Karpas-422 (cell line): ENCODE measurements at regions not wholly inside any gene's neighbourhood (a gene's known extent, or its start where the extent isn't known, plus 50 kb on each side); places are given as distances from the start of the nearest gene placed in this dataset.
"Not testable (repeated sequence)": the region's sequence is repeated elsewhere in the genome, so short reads cannot be mapped to it uniquely, and the experiment has no call there.

Source experiments
- DNase-seq: peaks from one replicate; pipeline ENCODE4 v3.0.0-alpha.2; 2015
- H2AFZ ChIP-seq: fragments of 200-600 bp; sonication (generic); 2 replicates; pipeline ENCODE4 v1.6.1; 2014; ENCODE audit warnings: antibody characterized with exemption, low read length, mixed read lengths
- H3K27ac ChIP-seq: fragments of 200-600 bp; sonication (generic); 2 replicates; pipeline ENCODE4 v1.5.1; 2014; ENCODE audit warnings: mild to moderate bottlenecking, low read length, moderate library complexity
- H3K27me3 ChIP-seq: fragments of 200-600 bp; sonication (generic); 2 replicates; pipeline ENCODE4 v1.6.1; 2014; ENCODE audit warnings: low read length, mixed read lengths
- H3K36me3 ChIP-seq: fragments of 200-600 bp; sonication (generic); 2 replicates; pipeline ENCODE4 v1.6.1; 2014; ENCODE audit warnings: low read length, mixed read lengths; ENCODE audit not compliant: insufficient read depth
- H3K4me1 ChIP-seq: fragments of 200-600 bp; sonication (generic); 2 replicates; pipeline ENCODE4 v1.6.1; 2014; ENCODE audit warnings: mild to moderate bottlenecking, low read length, mixed read lengths
- H3K4me2 ChIP-seq: fragments of 200-600 bp; sonication (generic); 2 replicates; pipeline ENCODE4 v1.6.1; 2014; ENCODE audit warnings: low read length, low read depth, mild to moderate bottlenecking; ENCODE audit not compliant: poor library complexity, severe bottlenecking
- H3K4me3 ChIP-seq: fragments of 200-600 bp; sonication (generic); 2 replicates; pipeline ENCODE4 v1.5.1; 2014; ENCODE audit warnings: mild to moderate bottlenecking, antibody characterized with exemption, low read length, mixed read lengths
- H3K79me2 ChIP-seq: fragments of 200-600 bp; sonication (generic); 2 replicates; pipeline ENCODE4 v1.6.1; 2014; ENCODE audit warnings: mild to moderate bottlenecking, low read length, mixed read lengths
- H3K9ac ChIP-seq: fragments of 200-600 bp; sonication (generic); 2 replicates; pipeline ENCODE4 v1.6.0; 2014; ENCODE audit warnings: low read length
- H3K9me2 ChIP-seq: fragments of 200-600 bp; sonication (generic), shearing (Covaris generic); replicated peaks from 2 replicates; pipeline ENCODE4 v1.6.0; 2014; ENCODE audit warnings: mild to moderate bottlenecking, low read length, moderate library complexity; ENCODE audit not compliant: insufficient read depth
- H3K9me3 ChIP-seq: fragments of 300-700, 200-600 bp; sonication (generic); 2 replicates; pipeline ENCODE4 v1.6.1; 2014; ENCODE audit warnings: low read length, mixed read lengths
- H4K20me1 ChIP-seq: fragments of 200-600 bp; sonication (generic); 2 replicates; pipeline ENCODE4 v1.6.1; 2014; ENCODE audit warnings: mild to moderate bottlenecking, antibody characterized with exemption, low read length, low read depth; ENCODE audit not compliant: insufficient read depth

DNA sequence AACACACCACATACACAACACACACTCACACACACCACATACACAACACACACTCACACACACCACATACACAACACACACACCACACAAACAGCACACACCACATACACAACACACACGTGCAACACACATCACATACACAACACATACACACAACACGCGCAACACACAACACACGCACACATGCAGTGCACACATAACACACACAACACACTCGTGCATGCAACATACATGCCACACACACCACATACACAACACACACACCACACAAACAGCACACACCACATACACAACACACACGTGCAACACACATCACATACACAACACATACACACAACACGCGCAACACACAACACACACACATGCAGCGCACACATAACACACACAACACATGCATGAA lies 192.8 kb downstream of the C16orf95 start:
- not testable (repeated sequence) for H3K79me2 ChIP-seq, H3K27ac ChIP-seq, H3K9me3 ChIP-seq

DNA sequence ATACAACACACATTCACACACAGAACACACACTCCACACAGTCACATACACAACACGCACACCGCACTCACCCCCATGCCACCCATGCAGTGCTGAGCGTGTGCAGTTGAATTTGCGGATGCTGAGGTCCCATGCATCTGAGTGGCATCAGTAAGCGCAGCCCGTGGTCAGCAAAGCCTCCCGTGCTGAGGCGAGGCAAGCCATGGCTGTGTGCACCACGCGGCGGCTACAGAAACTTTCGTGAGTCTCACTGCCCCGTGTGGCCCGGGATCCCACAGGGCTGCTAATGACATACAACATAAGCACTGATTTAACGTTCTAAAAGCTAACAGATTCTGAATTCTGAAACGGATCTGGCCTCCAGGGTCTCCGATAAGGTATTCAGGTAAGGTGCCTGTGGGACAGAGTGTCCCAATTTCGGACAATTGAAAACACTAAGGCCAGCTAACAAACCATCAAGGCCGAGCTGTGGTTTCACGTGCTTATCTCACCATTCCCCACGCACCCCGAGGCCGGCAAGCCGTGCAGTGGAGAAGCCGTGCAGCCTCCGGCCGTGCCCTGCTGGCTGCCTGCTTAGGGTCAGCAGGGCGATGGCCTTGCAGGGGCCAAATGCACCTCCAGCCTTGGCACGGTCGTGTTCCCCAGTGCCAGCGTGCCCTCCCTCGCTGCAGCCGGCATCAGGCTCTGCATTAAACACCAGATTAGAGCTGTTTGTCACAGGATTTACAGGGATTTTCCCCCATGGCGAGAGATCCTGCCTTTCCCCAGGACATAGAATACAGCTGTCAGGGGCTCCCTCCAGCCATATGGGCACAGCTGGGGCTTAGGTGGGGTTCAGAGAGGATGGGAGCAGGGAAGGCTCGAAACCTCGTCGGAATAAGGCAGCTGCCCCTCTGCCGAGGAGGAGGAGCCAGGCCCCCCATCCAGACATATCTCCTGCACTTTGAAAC lies 191.7 kb downstream of the C16orf95 start:
- no peaks in the 10 kb centered on the region for H3K36me3 ChIP-seq
- no peaks in the 10 kb centered on the region for H3K27me3 ChIP-seq
- H3K4me1 ChIP-seq = no peaks in the 10 kb centered on the region
- H3K9ac ChIP-seq = no peak overlapping the region
- no peak overlapping the region for H3K4me2 ChIP-seq
- no peaks in the 10 kb centered on the region for H3K79me2 ChIP-seq
- no peak overlapping the region for H3K27ac ChIP-seq
- no peaks in the 10 kb centered on the region for H4K20me1 ChIP-seq
- H3K9me2 ChIP-seq = no peaks in the 10 kb centered on the region
- H3K4me3 ChIP-seq = no peak overlapping the region
- H2AFZ ChIP-seq = no peak overlapping the region
- H3K9me3 ChIP-seq = no peaks in the 10 kb centered on the region
- no peak for DNase-seq

More for the DNA sequence above, 192.8 kb downstream of the C16orf95 start:
- not testable (repeated sequence) for H4K20me1 ChIP-seq, H3K4me3 ChIP-seq, H3K4me2 ChIP-seq, H3K9me2 ChIP-seq, H3K27me3 ChIP-seq, H2AFZ ChIP-seq, H3K9ac ChIP-seq, H3K4me1 ChIP-seq, H3K36me3 ChIP-seq, DNase-seq

GRCh38 chr16:87126403-87127025 lies 190.7 kb downstream of the C16orf95 start:
- DNase-seq = no peak
- Histone ChIP-seq H3K9ac (no peak overlapping the region), H3K79me2 (no peaks in the 10 kb centered on the region), H2AFZ (no peak overlapping the region), H3K36me3 (no peaks in the 10 kb centered on the region), H3K9me3 (no peaks in the 10 kb centered on the region), H4K20me1 (no peaks in the 10 kb centered on the region), H3K27me3 (no peaks in the 10 kb centered on the region), H3K9me2 (no peaks in the 10 kb centered on the region), H3K4me2 (no peak overlapping the region), H3K27ac (no peak overlapping the region), H3K4me1 (no peaks in the 10 kb centered on the region), H3K4me3 (no peak overlapping the region)

- Histone ChIP-seq H3K36me3 (no peaks in the 10 kb centered on the region), H3K9ac (no peak overlapping the region)
Measured at GRCh38 chr16:87127061-87127765, 190.0 kb downstream of the C16orf95 start.

DNA sequence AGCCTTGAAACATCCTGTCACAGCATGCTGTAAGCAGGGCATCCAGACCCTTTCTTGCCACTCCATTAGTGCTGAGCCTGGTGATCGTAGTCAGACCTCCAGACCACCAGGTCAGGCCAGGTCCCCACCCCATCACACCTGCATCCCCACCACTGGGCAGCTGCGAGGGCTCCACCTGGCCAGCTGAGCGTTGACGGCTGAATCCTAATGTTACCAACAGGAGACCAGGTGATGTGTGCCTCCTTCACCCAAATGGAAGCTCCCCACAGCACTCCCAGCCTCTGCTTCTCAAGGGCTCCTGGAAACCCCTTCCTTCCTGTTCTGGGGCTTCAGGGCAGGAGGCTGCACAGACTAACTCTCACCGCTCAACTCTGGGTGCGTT lies 189.4 kb downstream of the C16orf95 start:
- no peak overlapping the region for H3K27ac ChIP-seq
- no peaks in the 10 kb centered on the region for H3K9me2 ChIP-seq
- DNase-seq = no peak
- no peak overlapping the region for H3K9ac ChIP-seq
- no peaks in the 10 kb centered on the region for H3K4me1 ChIP-seq
- no peaks in the 10 kb centered on the region for H4K20me1 ChIP-seq
- no peak overlapping the region for H3K4me3 ChIP-seq
- no peaks in the 10 kb centered on the region for H3K36me3 ChIP-seq
- no peak overlapping the region for H2AFZ ChIP-seq
- no peaks in the 10 kb centered on the region for H3K9me3 ChIP-seq
- H3K27me3 ChIP-seq = no peaks in the 10 kb centered on the region
- no peak overlapping the region for H3K4me2 ChIP-seq
- H3K79me2 ChIP-seq = no peaks in the 10 kb centered on the region

More at GRCh38 chr16:87127061-87127765, 190.0 kb downstream of the C16orf95 start:
- Histone ChIP-seq H3K4me3 (no peak overlapping the region), H3K9me2 (no peaks in the 10 kb centered on the region), H3K9me3 (no peaks in the 10 kb centered on the region), H2AFZ (no peak overlapping the region), H3K79me2 (no peaks in the 10 kb centered on the region), H3K27me3 (no peaks in the 10 kb centered on the region), H3K27ac (no peak overlapping the region), H3K4me2 (no peak overlapping the region), H4K20me1 (no peaks in the 10 kb centered on the region), H3K4me1 (no peaks in the 10 kb centered on the region)
- DNase-seq = no peak

GRCh38 chr16:87129771-87130170 lies 187.4 kb downstream of the C16orf95 start:
- Histone ChIP-seq H3K27ac (no peak overlapping the region), H4K20me1 (no peaks in the 10 kb centered on the region), H3K9ac (no peak overlapping the region), H3K4me1 (no peaks in the 10 kb centered on the region), H3K9me3 (no peaks in the 10 kb centered on the region), H3K79me2 (no peaks in the 10 kb centered on the region), H3K4me3 (no peak overlapping the region), H3K4me2 (no peak overlapping the region), H3K9me2 (no peaks in the 10 kb centered on the region), H3K27me3 (no peaks in the 10 kb centered on the region), H3K36me3 (no peaks in the 10 kb centered on the region), H2AFZ (no peak overlapping the region)
- DNase-seq = no peak

GRCh38 chr16:87131061-87131995 lies 185.9 kb downstream of the C16orf95 start:
- H4K20me1 ChIP-seq = no peaks in the 10 kb centered on the region
- H3K36me3 ChIP-seq = no peaks in the 10 kb centered on the region
- no peaks in the 10 kb centered on the region for H3K9me2 ChIP-seq
- no peak overlapping the region for H3K27ac ChIP-seq
- no peaks in the 10 kb centered on the region for H3K4me1 ChIP-seq
- DNase-seq = no peak
- no peak overlapping the region for H3K9ac ChIP-seq
- no peaks in the 10 kb centered on the region for H3K9me3 ChIP-seq
- H3K79me2 ChIP-seq = no peaks in the 10 kb centered on the region
- H3K4me3 ChIP-seq = no peak overlapping the region
- H3K27me3 ChIP-seq = no peaks in the 10 kb centered on the region
- H2AFZ ChIP-seq = no peak overlapping the region
- H3K4me2 ChIP-seq = no peak overlapping the region
